Pancreas (tissue), 10 donors: ENCODE measurements at regions not wholly inside any gene's neighbourhood (a gene's known extent, or its start where the extent isn't known, plus 50 kb on each side); places are given as distances from the start of the nearest gene placed in this dataset.

Experiments
- ATAC-seq, 4 donors: fragments of 200-7000 bp; cut with Tn5 transposase; one replicate each; pipeline versions ENCODE4 v1.8.0 to v1.9.1; 2020; ENCODE audit warnings: mild to moderate bottlenecking in 4 of 4, moderate library complexity in 4 of 4
- DNase-seq, 6 donors: peaks; one replicate each; pipeline ENCODE4 v3.0.0-alpha.2; 2020
- FAIRE-seq: peaks from 2 replicates; lab custom pipeline; 2012; peaks lifted over from hg19 to GRCh38; lab: Jason Lieb, UNC
- H3K27ac ChIP-seq, 4 donors: fragments of 200-600 bp; sonication (generic); 1 replicate in 3 of 4; 2 replicates in 1 of 4; pipeline versions ENCODE4 v1.5.0 to v1.8.0; 2020
- H3K27me3 ChIP-seq, 4 donors: fragments of 200-600 bp; one replicate each; pipeline ENCODE4 v1.8.0; 2021
- H3K36me3 ChIP-seq, 3 donors: fragments of 200-600 bp; sonication (generic) in 1 of 3; one replicate each; pipeline versions ENCODE4 v1.5.0 to v1.8.0; 2020 to 2021
- H3K4me1 ChIP-seq, 3 donors: fragments of 200-600 bp; one replicate each; pipeline ENCODE4 v1.8.0; 2021
- H3K4me3 ChIP-seq, 4 donors: fragments of 200-600 bp; sonication (generic) in 2 of 4; one replicate each; pipeline versions ENCODE4 v1.5.0 to v1.8.0; 2020 to 2021
- H3K9me3 ChIP-seq, 4 donors: fragments of 200-600 bp; one replicate each; pipeline ENCODE4 v1.8.0; 2021
- CTCF ChIP-seq, 4 donors: fragments of 200-600 bp; sonication (generic) in 3 of 4; IDR thresholded peaks; one replicate each; pipeline versions ENCODE4 v1.5.0 to v1.8.0; 2021; ENCODE audit warnings: antibody characterized with exemption in 4 of 4
- WGBS, 2 donors: extraction: QIAGEN DNeasy Blood & Tissue Kit; methylation state at CpG; one replicate each; pipeline ENCODE4 v1.1.7; 2013; 5-methylcytosine and 5-hydroxymethylcytosine counted together
- intact Hi-C, 3 donors: fragments of 100-400 bp; cut with DNase I; formaldehyde crosslinking; loops; one replicate each; pipeline versions ENCODE4 v1.11.1 to v1.14.2; 2022
- donor health status: healthy with polysubstance abuse.
- donor health status: DM: no; HTN: no; CAD: no; lungs with moderate emphysema.
- donor health status: DM: no; HTN: no; CAD: no.
- donor health status: control.
- donor health status: control.
- donor health status: Bipolar disorder and iron deficiency.
- donor health status: DM: yes; HTN: yes; CAD: no.
- donor health status: DM: no; HTN: no; CAD: no.
- donor health status: DM: no; HTN: no; CAD: no.
- donor health status: DM: yes; HTN: yes; CAD: no.

DNA sequence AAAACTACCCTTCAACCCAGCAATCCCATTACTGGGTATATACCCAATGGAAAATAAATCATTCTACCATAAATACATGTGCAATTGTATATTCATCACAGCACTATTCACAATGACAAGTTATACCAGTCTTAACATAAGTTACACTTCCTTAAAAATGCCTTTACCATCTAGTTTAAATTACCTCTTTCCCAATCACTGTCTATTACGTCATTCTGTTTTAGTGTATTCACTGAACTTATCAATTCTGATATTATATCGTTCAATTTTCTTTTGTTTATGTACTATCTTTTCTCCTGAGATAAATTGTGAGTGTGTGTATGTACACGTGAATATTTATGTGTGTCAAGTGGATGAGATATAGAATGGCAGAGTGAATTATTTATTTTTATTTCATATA is 1416.8 kb downstream of the OLFM4 start:
- Histone ChIP-seq H3K36me3 (no peaks in the 10 kb centered on the region), H3K4me3 (no peak overlapping the region), H3K9me3 (no peaks in the 10 kb centered on the region), H3K27me3 (no peaks in the 10 kb centered on the region), H3K4me1 (no peaks in the 10 kb centered on the region), H3K27ac (no peak overlapping the region)
- DNase-seq (no peak), ATAC-seq (no peak), FAIRE-seq (no peak)
- intact Hi-C loops, result no loop called here
- TF ChIP-seq CTCF (IDR thresholded peaks at IDR 0.05), result no peak
- 29 to 47% methylated on average over 3 of the region's 3 CpGs for WGBS, 2 donors

- FAIRE-seq, result no peak
- Histone ChIP-seq H3K4me3 (no peak overlapping the region), H3K27me3 (no peaks in the 10 kb centered on the region), H3K4me1 (no peaks in the 10 kb centered on the region), H3K27ac (no peak overlapping the region), H3K36me3 (no peaks in the 10 kb centered on the region), H3K9me3 (no peaks in the 10 kb centered on the region)
- intact Hi-C loops, result no loop called here
- no peak for ATAC-seq
- no peak for TF ChIP-seq CTCF (IDR thresholded peaks at IDR 0.05)
- DNase-seq, result no peak
These were observed 1417.3 kb downstream of the OLFM4 start for GRCh38 chr13:54445865-54446264.

DNA sequence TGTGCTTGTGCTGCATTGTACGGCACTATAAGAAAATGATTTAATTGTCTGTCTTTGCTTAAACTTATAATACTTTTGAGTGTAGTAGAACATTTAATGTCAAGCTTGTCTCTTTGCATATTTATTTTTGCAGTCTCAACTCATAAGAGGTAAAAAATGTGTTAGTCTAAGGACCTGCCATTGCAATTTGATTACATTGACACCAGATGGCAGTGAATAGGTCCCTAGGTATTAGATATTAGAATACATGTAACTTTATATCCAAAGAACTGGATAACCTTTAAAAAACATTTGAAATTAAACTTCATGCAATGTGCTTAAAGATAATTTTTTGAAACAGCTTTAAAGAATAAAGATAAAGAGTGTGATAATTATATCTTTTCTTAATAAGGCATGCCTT is 1421.3 kb downstream of the OLFM4 start:
- WGBS, 2 donors, result 93 to 96% methylated on average over 1 of the region's 1 CpG
- ATAC-seq (no peak), DNase-seq (no peak), FAIRE-seq (no peak)
- no peaks in the 10 kb centered on the region for H3K4me1 ChIP-seq
- H3K36me3 ChIP-seq, result no peaks in the 10 kb centered on the region
- H3K27me3 ChIP-seq, result no peaks in the 10 kb centered on the region
- H3K27ac ChIP-seq, result no peak overlapping the region
- intact Hi-C loops, result no loop called here
- H3K9me3 ChIP-seq, result no peaks in the 10 kb centered on the region
- TF ChIP-seq CTCF (IDR thresholded peaks at IDR 0.05), result no peak
- H3K4me3 ChIP-seq, result no peak overlapping the region

DNA sequence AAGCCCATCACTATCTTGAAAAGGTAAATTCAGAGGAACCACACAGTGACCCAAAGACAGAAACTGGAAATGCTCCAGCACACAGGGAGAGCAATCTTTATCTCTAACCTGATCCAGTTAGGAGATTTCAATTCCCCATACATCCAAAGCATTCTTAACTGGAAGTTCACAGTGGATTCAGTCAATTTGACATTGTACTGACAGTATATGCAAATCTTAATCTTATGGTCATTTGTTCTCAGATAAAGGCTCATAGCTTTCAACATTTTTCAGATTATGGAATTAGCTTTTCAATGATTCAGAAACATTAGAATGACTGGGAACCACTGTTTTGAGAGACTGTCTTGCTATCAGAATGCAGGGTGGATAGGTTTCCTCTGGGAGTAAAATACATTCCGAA is 1455.6 kb downstream of the OLFM4 start:
- Histone ChIP-seq H3K9me3 (no peaks in the 10 kb centered on the region), H3K27me3 (no peaks in the 10 kb centered on the region), H3K36me3 (no peaks in the 10 kb centered on the region), H3K4me1 (no peaks in the 10 kb centered on the region), H3K4me3 (no peak overlapping the region), H3K27ac (no peak overlapping the region)
- FAIRE-seq (no peak), ATAC-seq (no peak), DNase-seq (no peak)
- TF ChIP-seq CTCF (IDR thresholded peaks at IDR 0.05), result no peak
- intact Hi-C loops, result no loop called here
- 71 to 92% methylated on average over 1 of the region's 1 CpG for WGBS, 2 donors

GRCh38 chr13:54486421-54487166 is 1458.0 kb downstream of the OLFM4 start:
- Histone ChIP-seq H3K27ac (no peak overlapping the region), H3K4me1 (no peaks in the 10 kb centered on the region), H3K4me3 (no peak overlapping the region), H3K27me3 (no peaks in the 10 kb centered on the region), H3K36me3 (no peaks in the 10 kb centered on the region), H3K9me3 (no peaks in the 10 kb centered on the region)
- TF ChIP-seq CTCF (IDR thresholded peaks at IDR 0.05), result no peak
- no peak for DNase-seq
- intact Hi-C loops, result no loop called here
- ATAC-seq, result no peak
- FAIRE-seq, result no peak
- WGBS, 2 donors, result 86 to 89% methylated on average over 7 of the region's 7 CpGs
